ENCODE measurements at regions not wholly inside any gene's neighbourhood (a gene's known extent, or its start where the extent isn't known, plus 50 kb on each side); places are given as distances from the start of the nearest gene placed in this dataset.

GRCh38 chr12:74953697-74954096 is 255.9 kb downstream of the KCNC2 start:
- TF ChIP-seq POLR2AphosphoS5 (IDR thresholded peaks at IDR 0.05; ENCODE audit: low read length) (no peak), CTCF (IDR thresholded peaks at IDR 0.05 in 2 of 3, conservative IDR thresholded peaks at IDR 0.05 in 1 of 3; ENCODE audit: control insufficient read depth in 2 of 3, extremely low read depth in 1 of 3, insufficient read depth in 1 of 3, low read depth in 3 of 3, low read length in 3 of 3) (no peak), CHD2 (IDR thresholded peaks at IDR 0.05; ENCODE audit: borderline replicate concordance, low read depth, low read length) (no peak), SP1 (IDR thresholded peaks at IDR 0.05; ENCODE audit: low read depth, low read length) (no peak), ZZZ3 (IDR thresholded peaks at IDR 0.05; ENCODE audit: control insufficient read depth, insufficient read length, low read depth) (no peak), POLR2A (IDR thresholded peaks at IDR 0.05; ENCODE audit: low read depth, low read length) (no peak), CHD1 (IDR thresholded peaks at IDR 0.05; ENCODE audit: low read depth, low read length) (no peak), NFYB (IDR thresholded peaks at IDR 0.05; ENCODE audit: insufficient read depth, low read depth, low read length) (no peak), KAT2A (conservative IDR thresholded peaks at IDR 0.05; ENCODE audit: control insufficient read depth, low read depth, low read length) (no peak), YY1 (IDR thresholded peaks at IDR 0.05; ENCODE audit: low read depth, low read length) (no peak)
